Loucy (cell line): ENCODE measurements at regions not wholly inside any gene's neighbourhood (a gene's known extent, or its start where the extent isn't known, plus 50 kb on each side); places are given as distances from the start of the nearest gene placed in this dataset.

ENCODE experiments used
- H2AFZ ChIP-seq: fragments of 200-600 bp; sonication (generic); 2 replicates; pipeline ENCODE4 v1.6.0; 2016; ENCODE audit warnings: antibody characterized with exemption, mild to moderate bottlenecking, low read length, moderate library complexity
- H3F3A ChIP-seq: fragments of 200-600 bp; 2 replicates; pipeline ENCODE4 v1.6.0; 2016; ENCODE audit warnings: antibody characterized with exemption, low read depth, mild to moderate bottlenecking
- H3K27me3 ChIP-seq: fragments of 200-600 bp; sonication (generic); 2 replicates; pipeline ENCODE4 v1.6.1; 2014; ENCODE audit warnings: low read length, mild to moderate bottlenecking; ENCODE audit not compliant: insufficient read depth, poor library complexity, severe bottlenecking
- H3K36me3 ChIP-seq: fragments of 200-600 bp; sonication (generic); 2 replicates; pipeline ENCODE4 v1.6.1; 2016; ENCODE audit warnings: low read length; ENCODE audit not compliant: insufficient read depth
- H3K4me1 ChIP-seq: fragments of 200-600 bp; sonication (generic); 2 replicates; pipeline ENCODE4 v1.5.1; 2014; ENCODE audit warnings: low read length, mild to moderate bottlenecking; ENCODE audit not compliant: insufficient read depth, poor library complexity, severe bottlenecking
- H3K4me2 ChIP-seq: fragments of 200-600 bp; sonication (generic); 2 replicates; pipeline ENCODE4 v1.6.0; 2014; ENCODE audit warnings: antibody characterized with exemption, low read length, low read depth, mild to moderate bottlenecking; ENCODE audit not compliant: poor library complexity, severe bottlenecking
- H3K4me3 ChIP-seq: fragments of 200-600 bp; sonication (generic); 2 replicates; pipeline ENCODE4 v1.5.1; 2014; ENCODE audit warnings: low read length, mild to moderate bottlenecking, mixed read lengths; ENCODE audit not compliant: poor library complexity, severe bottlenecking
- H3K79me2 ChIP-seq: fragments of 200-600 bp; sonication (generic); 2 replicates; pipeline ENCODE4 v1.6.1; 2014; ENCODE audit warnings: low read length; ENCODE audit not compliant: insufficient read depth
- H3K9ac ChIP-seq: fragments of 200-600 bp; sonication (generic); 2 replicates; pipeline ENCODE4 v1.6.0; 2014; ENCODE audit warnings: mild to moderate bottlenecking, low read depth, low read length, moderate library complexity; ENCODE audit not compliant: poor library complexity, severe bottlenecking
- H3K9me2 ChIP-seq: fragments of 200-600 bp; sonication (generic); replicated peaks from 2 replicates; pipeline ENCODE4 v1.6.1; 2016; ENCODE audit warnings: low read depth, low read length, mixed read lengths
- H3K9me3 ChIP-seq: fragments of 200-600 bp; sonication (generic); 2 replicates; pipeline ENCODE4 v1.6.1; 2014; ENCODE audit warnings: mild to moderate bottlenecking, antibody characterized with exemption, low read length, low read depth; ENCODE audit not compliant: insufficient read depth
- H4K20me1 ChIP-seq: fragments of 200-600 bp; sonication (generic); 2 replicates; pipeline ENCODE4 v1.6.0; 2014; ENCODE audit warnings: antibody characterized with exemption, low read length, mild to moderate bottlenecking; ENCODE audit not compliant: insufficient read depth, poor library complexity, severe bottlenecking
- CTCF ChIP-seq: fragments of 200-600 bp; sonication (generic); conservative IDR thresholded peaks from 2 replicates; pipeline ENCODE4 v1.5.1; 2014; ENCODE audit warnings: mild to moderate bottlenecking, antibody characterized with exemption, low read length
- EZH2phosphoT487 ChIP-seq: fragments of 200-600 bp; IDR thresholded peaks from 2 replicates; pipeline ENCODE4 v1.6.1; 2018; ENCODE audit warnings: antibody characterized with exemption, mild to moderate bottlenecking, moderate library complexity, borderline replicate concordance

- no peaks in the 10 kb centered on the region for H3K27me3 ChIP-seq
- no peak for TF ChIP-seq EZH2phosphoT487
- TF ChIP-seq CTCF, result no peak
- no peak overlapping the region for H3K9ac ChIP-seq
- no peaks in the 10 kb centered on the region for H3K4me1 ChIP-seq
- no peaks in the 10 kb centered on the region for H3K36me3 ChIP-seq
- H2AFZ ChIP-seq, result no peak overlapping the region
- H4K20me1 ChIP-seq, result no peaks in the 10 kb centered on the region
- no peaks in the 10 kb centered on the region for H3K79me2 ChIP-seq
- H3K4me3 ChIP-seq, result no peak overlapping the region
- no peaks in the 10 kb centered on the region for H3K9me2 ChIP-seq
- no peak overlapping the region for H3K4me2 ChIP-seq
- no peaks in the 10 kb centered on the region for H3K9me3 ChIP-seq
- no peaks in the 10 kb centered on the region for H3F3A ChIP-seq
Measured at GRCh38 chr5:89929834-89930233, 479.7 kb downstream of the CETN3 start.

GRCh38 chr5:89929173-89929572, 480.4 kb downstream of the CETN3 start:
- TF ChIP-seq EZH2phosphoT487 (no peak), CTCF (no peak)
- Histone ChIP-seq H3F3A (no peaks in the 10 kb centered on the region), H3K4me2 (no peak overlapping the region), H3K9me3 (no peaks in the 10 kb centered on the region), H3K27me3 (no peaks in the 10 kb centered on the region), H3K4me3 (no peak overlapping the region), H3K4me1 (no peaks in the 10 kb centered on the region), H2AFZ (no peak overlapping the region), H3K79me2 (no peaks in the 10 kb centered on the region), H3K9me2 (no peaks in the 10 kb centered on the region), H4K20me1 (no peaks in the 10 kb centered on the region), H3K36me3 (no peaks in the 10 kb centered on the region), H3K9ac (no peak overlapping the region)

GRCh38 chr5:89922161-89922560, 487.4 kb downstream of the CETN3 start:
- no peaks in the 10 kb centered on the region for H3F3A ChIP-seq
- no peaks in the 10 kb centered on the region for H3K36me3 ChIP-seq
- H4K20me1 ChIP-seq, result no peaks in the 10 kb centered on the region
- no peak overlapping the region for H2AFZ ChIP-seq
- TF ChIP-seq EZH2phosphoT487, result no peak
- TF ChIP-seq CTCF, result no peak
- H3K4me3 ChIP-seq, result no peak overlapping the region
- H3K9me3 ChIP-seq, result no peaks in the 10 kb centered on the region
- H3K9ac ChIP-seq, result no peak overlapping the region
- H3K4me1 ChIP-seq, result no peaks in the 10 kb centered on the region
- no peaks in the 10 kb centered on the region for H3K9me2 ChIP-seq
- H3K79me2 ChIP-seq, result no peaks in the 10 kb centered on the region
- H3K4me2 ChIP-seq, result no peak overlapping the region
- no peaks in the 10 kb centered on the region for H3K27me3 ChIP-seq
